Osteocyte (in vitro differentiated cells): ENCODE measurements at regions not wholly inside any gene's neighbourhood (a gene's known extent, or its start where the extent isn't known, plus 50 kb on each side); places are given as distances from the start of the nearest gene placed in this dataset.

ENCODE experiments used
- DNase-seq: peaks from one replicate; pipeline ENCODE4 v3.0.0; 2021; ENCODE audit warnings: mixed read lengths; ENCODE audit not compliant: unreplicated experiment; ENCODE audit errors: extremely low spot score
- H3K27ac Mint-ChIP-seq: one replicate; pipeline ENCODE4 v1.8.0; 2021; ENCODE audit warnings: mild to moderate bottlenecking, mixed read lengths; ENCODE audit not compliant: unreplicated experiment
- H3K27me3 Mint-ChIP-seq: one replicate; pipeline ENCODE4 v1.8.0; 2021; ENCODE audit warnings: mixed read lengths; ENCODE audit not compliant: unreplicated experiment
- H3K36me3 Mint-ChIP-seq: one replicate; pipeline ENCODE4 v1.8.0; 2021; ENCODE audit warnings: mixed read lengths; ENCODE audit not compliant: unreplicated experiment
- H3K4me1 Mint-ChIP-seq: one replicate; pipeline ENCODE4 v1.8.0; 2021; ENCODE audit warnings: mixed read lengths; ENCODE audit not compliant: unreplicated experiment
- H3K4me3 Mint-ChIP-seq: one replicate; pipeline ENCODE4 v1.8.0; 2021; ENCODE audit warnings: mild to moderate bottlenecking, moderate library complexity, mixed read lengths; ENCODE audit not compliant: unreplicated experiment
- H3K9me3 Mint-ChIP-seq: one replicate; pipeline ENCODE4 v1.8.0; 2021; ENCODE audit warnings: mixed read lengths; ENCODE audit not compliant: unreplicated experiment
- TF ChIP-seq, protein P1 (sequence below): fragments of 200-600 bp; sonication (generic); IDR thresholded peaks from 2 replicates; pipeline ENCODE4 v1.5.0; 2021; ENCODE audit warnings: antibody characterized with exemption, mild to moderate bottlenecking, moderate library complexity

DNA sequence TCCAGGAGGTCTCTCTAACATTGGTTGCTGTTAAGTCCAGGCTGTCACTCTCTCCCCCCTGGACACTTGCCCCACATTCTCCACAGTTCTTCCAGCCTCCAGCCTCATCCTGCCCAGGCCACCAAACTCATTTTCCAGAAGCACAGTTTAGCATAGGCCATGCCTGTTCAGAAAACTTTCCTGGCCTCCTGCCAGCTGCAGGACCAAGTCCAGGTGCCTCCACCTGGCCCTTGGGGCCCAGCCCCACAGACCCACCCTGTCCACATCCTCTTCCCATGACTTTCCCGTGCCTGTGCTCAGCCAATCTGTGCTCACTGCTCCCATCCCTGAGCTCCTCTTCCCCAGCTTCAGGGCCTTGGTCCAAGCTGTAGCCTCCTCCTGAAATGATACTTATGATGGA, 905.0 kb downstream of the UQCRFS1 start:
- Mint-ChIP-seq H3K36me3 (no peaks in the 10 kb centered on the region), H3K9me3 (peaks cover 8% of the 10 kb centered on the region), H3K27me3 (no peaks in the 10 kb centered on the region), H3K4me3 (no peak overlapping the region), H3K27ac (no peak overlapping the region), H3K4me1 (peaks cover 3% of the 10 kb centered on the region)
- TF ChIP-seq, protein P1, sequence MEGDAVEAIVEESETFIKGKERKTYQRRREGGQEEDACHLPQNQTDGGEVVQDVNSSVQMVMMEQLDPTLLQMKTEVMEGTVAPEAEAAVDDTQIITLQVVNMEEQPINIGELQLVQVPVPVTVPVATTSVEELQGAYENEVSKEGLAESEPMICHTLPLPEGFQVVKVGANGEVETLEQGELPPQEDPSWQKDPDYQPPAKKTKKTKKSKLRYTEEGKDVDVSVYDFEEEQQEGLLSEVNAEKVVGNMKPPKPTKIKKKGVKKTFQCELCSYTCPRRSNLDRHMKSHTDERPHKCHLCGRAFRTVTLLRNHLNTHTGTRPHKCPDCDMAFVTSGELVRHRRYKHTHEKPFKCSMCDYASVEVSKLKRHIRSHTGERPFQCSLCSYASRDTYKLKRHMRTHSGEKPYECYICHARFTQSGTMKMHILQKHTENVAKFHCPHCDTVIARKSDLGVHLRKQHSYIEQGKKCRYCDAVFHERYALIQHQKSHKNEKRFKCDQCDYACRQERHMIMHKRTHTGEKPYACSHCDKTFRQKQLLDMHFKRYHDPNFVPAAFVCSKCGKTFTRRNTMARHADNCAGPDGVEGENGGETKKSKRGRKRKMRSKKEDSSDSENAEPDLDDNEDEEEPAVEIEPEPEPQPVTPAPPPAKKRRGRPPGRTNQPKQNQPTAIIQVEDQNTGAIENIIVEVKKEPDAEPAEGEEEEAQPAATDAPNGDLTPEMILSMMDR = no peak
- DNase-seq = no peak

GRCh38 chr19:28307487-28307886, 905.5 kb downstream of the UQCRFS1 start:
- no peak overlapping the region for H3K4me3 Mint-ChIP-seq
- peaks cover 8% of the 10 kb centered on the region for H3K9me3 Mint-ChIP-seq
- H3K27me3 Mint-ChIP-seq = no peaks in the 10 kb centered on the region
- TF ChIP-seq, protein P1 = no peak
- no peak overlapping the region for H3K27ac Mint-ChIP-seq
- no peaks in the 10 kb centered on the region for H3K36me3 Mint-ChIP-seq
- DNase-seq = no peak
- no peaks in the 10 kb centered on the region for H3K4me1 Mint-ChIP-seq

DNA sequence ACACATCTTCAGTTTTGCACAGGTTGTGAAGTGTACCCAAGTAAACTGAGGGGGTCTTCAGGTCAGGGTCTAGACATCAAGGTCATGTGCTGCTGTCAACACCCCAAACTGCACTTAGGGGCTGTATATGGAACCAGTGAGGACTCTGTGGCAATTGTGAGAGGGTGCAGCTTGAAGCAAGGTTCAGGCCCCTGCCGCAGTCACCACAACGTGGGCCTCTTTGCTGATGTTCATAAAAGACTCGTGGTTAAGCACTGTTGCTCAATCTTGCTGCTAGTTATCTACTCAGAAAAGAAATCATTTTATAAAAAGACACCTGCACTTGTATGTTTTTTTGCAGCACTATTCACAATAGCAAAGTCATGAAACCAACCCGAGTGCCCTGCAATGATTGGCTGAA, 907.4 kb downstream of the UQCRFS1 start:
- Mint-ChIP-seq H3K36me3 (no peaks in the 10 kb centered on the region), H3K27ac (no peak overlapping the region), H3K27me3 (no peaks in the 10 kb centered on the region), H3K4me3 (no peak overlapping the region), H3K9me3 (peaks cover 4% of the 10 kb centered on the region), H3K4me1 (no peaks in the 10 kb centered on the region)
- TF ChIP-seq, protein P1 = no peak
- DNase-seq = no peak

DNA sequence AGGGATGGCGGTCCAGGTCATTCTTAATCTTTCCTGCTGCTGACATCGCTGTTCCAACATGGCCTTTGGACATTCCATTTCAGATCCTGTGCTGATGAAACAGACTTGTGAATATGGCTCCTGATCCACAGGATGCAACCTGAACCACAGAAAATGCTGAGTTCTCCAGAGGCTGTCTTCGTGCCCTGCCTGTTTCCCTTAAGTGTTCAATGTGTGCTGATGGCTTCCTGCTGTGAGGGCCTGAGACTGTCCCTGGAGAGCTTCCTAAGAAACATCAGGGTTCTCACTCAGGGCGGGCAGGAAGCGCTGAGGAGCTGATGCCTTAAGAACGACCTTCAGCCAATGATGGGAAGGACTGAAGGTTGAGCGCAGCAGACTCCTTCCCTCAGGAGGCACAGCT, 909.4 kb downstream of the UQCRFS1 start:
- Mint-ChIP-seq H3K27ac (no peak overlapping the region), H3K4me1 (no peaks in the 10 kb centered on the region), H3K27me3 (no peaks in the 10 kb centered on the region), H3K4me3 (no peak overlapping the region), H3K36me3 (no peaks in the 10 kb centered on the region), H3K9me3 (peaks cover 3% of the 10 kb centered on the region)
- TF ChIP-seq, protein P1 = no peak
- DNase-seq = no peak

DNA sequence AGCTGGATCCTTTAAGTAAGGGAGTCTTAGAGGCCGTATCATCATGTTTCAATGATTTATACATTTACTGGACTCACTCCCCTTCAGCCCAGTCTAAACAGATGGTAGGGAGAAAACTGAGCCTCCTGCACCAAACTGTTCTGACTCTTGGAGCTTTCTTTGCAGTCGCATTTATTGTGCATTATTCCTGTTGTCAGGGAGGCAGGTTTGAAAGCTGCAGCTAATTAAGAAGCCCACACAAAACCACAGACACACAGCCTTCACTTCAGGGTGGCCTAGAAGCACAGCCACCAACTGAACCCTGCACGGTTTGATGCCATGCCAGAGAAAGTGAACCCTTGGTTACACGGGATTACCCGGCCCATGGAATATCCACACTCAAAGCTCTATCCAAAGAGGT, 911.0 kb downstream of the UQCRFS1 start:
- no peaks in the 10 kb centered on the region for H3K27me3 Mint-ChIP-seq

More for the DNA sequence above, 911.0 kb downstream of the UQCRFS1 start:
- no peaks in the 10 kb centered on the region for H3K36me3 Mint-ChIP-seq
- H3K9me3 Mint-ChIP-seq = no peaks in the 10 kb centered on the region
- H3K4me1 Mint-ChIP-seq = no peaks in the 10 kb centered on the region
- no peak for DNase-seq
- TF ChIP-seq, protein P1 = no peak
- no peak overlapping the region for H3K4me3 Mint-ChIP-seq
- H3K27ac Mint-ChIP-seq = no peak overlapping the region
